ENCODE measurements at regions not wholly inside any gene's neighbourhood (a gene's known extent, or its start where the extent isn't known, plus 50 kb on each side); places are given as distances from the start of the nearest gene placed in this dataset.

DNA sequence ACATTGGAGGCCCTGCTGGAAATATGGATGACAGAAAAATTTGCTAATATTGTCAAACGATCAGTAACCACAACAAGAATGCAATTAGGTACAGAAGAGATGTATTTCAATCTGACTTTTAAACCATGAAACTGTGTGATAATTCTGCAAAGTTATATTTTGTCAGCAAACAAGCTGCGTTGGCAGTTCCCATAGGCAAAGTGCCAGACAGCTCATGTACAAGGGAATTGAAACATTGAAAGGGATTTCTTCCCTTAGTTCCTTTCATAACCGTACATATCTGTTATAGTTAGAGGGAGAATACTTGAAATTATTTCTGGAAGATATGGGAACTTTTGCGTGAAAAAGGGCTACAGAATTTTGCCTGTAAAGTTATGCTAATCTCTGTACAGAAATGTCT, 419.4 kb upstream of the PTGER4 start:
- FAIRE-seq (no peak), DNase-seq (ENCODE audit: insufficient read length, low spot score) (no peak)
- TF ChIP-seq, protein P1, sequence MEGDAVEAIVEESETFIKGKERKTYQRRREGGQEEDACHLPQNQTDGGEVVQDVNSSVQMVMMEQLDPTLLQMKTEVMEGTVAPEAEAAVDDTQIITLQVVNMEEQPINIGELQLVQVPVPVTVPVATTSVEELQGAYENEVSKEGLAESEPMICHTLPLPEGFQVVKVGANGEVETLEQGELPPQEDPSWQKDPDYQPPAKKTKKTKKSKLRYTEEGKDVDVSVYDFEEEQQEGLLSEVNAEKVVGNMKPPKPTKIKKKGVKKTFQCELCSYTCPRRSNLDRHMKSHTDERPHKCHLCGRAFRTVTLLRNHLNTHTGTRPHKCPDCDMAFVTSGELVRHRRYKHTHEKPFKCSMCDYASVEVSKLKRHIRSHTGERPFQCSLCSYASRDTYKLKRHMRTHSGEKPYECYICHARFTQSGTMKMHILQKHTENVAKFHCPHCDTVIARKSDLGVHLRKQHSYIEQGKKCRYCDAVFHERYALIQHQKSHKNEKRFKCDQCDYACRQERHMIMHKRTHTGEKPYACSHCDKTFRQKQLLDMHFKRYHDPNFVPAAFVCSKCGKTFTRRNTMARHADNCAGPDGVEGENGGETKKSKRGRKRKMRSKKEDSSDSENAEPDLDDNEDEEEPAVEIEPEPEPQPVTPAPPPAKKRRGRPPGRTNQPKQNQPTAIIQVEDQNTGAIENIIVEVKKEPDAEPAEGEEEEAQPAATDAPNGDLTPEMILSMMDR (IDR thresholded peaks at IDR 0.05; ENCODE audit: insufficient read depth, missing control alignments): no peak

DNA sequence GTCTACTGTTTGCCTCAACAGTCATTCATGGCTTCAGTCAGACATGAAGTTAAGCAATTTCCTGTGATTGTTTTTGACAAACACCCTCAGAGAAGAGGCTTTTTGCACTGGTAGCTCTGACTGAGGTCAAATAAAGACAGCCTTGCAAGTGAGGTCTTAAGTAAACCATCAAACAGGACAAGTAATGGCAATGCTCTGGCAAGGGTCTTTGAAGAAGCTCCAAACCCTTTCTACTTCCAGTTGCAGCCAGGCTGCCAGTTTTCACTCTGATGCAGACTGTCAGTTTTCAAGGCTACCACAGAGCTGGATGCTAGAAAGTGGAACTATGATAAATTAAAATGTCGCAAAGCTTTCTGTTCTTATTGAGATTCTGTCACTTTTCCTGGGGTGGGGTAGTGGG, 421.5 kb upstream of the PTGER4 start:
- FAIRE-seq (no peak), DNase-seq (ENCODE audit: insufficient read length, low spot score) (no peak)
- TF ChIP-seq, protein P1 (IDR thresholded peaks at IDR 0.05; ENCODE audit: insufficient read depth, missing control alignments): no peak

DNA sequence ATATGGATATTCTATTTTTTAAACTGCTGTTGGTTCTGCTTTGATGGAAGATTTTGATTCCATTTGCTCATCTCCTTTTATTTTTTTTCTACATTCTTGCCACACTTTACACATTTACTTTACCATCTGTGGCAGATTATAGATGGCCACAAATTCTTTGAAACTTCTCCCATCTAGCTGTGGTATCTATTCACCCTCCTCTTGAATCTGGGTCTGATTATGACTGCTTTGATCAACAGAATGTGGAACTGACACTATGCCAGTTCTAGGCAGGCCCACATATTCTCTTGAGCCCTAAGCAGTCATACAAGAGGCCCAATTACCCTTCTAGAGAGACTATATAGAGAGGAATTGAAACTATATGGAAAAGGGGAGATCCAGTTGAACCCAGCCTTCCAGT, 439.0 kb upstream of the PTGER4 start:
- DNase-seq (ENCODE audit: insufficient read length, low spot score) (no peak), FAIRE-seq (no peak)
- TF ChIP-seq, protein P1 (IDR thresholded peaks at IDR 0.05; ENCODE audit: insufficient read depth, missing control alignments): no peak

DNA sequence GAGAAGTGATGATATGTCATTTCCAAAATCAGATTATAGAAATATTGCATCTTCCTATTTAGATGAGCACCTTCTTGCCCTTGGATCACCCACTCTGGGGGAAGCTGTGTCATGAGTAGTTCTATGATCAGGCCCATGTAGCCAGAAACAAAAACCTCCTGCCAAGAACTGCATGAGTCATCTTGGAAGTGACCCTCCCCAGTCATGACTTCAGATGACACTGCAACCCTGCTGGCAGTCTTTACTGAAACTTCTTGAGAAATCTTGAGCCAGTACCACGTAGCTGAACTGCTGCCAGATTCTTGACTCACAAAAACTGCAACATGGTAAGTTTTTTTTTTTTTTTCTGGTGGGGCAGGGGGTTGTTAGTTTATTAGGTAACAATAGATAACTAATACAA, 439.6 kb upstream of the PTGER4 start:
- no peak for DNase-seq (ENCODE audit: insufficient read length, low spot score)
- no peak for FAIRE-seq
- TF ChIP-seq, protein P1 (IDR thresholded peaks at IDR 0.05; ENCODE audit: insufficient read depth, missing control alignments): no peak

DNA sequence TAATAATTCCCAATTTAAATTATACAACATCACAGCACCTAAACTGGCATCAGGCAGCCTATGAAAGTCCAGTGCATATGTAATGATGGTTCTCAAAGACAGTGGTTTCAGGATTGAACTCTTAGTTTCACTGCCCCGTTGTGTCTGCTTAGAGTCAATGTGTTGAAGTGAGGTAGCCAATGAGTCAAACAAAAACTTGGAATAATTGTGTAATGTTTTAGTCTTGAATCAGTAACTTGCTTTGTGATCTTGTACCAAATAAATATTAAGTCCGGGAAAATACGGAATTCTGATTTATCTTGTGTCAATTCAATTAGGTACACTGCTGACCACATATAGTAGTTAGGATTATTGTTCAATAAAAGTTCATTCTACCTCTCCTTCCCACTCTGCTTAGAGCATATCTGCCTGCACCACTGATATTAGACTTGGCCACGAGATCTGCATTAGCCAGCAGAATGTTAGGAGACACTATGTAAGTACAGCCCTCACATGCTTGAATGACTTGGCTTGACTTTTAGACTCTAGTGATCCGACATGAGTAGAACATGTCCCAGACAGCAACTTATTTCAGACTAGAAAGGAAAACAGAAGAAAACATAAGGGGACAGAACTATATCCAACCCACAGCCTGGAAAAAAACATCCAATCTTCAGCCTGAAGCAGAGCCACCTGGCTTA, 441.5 kb upstream of the PTGER4 start:
- TF ChIP-seq, protein P1 (IDR thresholded peaks at IDR 0.05; ENCODE audit: insufficient read depth, missing control alignments): no peak
- DNase-seq (ENCODE audit: insufficient read length, low spot score): no peak
- FAIRE-seq: no peak

DNA sequence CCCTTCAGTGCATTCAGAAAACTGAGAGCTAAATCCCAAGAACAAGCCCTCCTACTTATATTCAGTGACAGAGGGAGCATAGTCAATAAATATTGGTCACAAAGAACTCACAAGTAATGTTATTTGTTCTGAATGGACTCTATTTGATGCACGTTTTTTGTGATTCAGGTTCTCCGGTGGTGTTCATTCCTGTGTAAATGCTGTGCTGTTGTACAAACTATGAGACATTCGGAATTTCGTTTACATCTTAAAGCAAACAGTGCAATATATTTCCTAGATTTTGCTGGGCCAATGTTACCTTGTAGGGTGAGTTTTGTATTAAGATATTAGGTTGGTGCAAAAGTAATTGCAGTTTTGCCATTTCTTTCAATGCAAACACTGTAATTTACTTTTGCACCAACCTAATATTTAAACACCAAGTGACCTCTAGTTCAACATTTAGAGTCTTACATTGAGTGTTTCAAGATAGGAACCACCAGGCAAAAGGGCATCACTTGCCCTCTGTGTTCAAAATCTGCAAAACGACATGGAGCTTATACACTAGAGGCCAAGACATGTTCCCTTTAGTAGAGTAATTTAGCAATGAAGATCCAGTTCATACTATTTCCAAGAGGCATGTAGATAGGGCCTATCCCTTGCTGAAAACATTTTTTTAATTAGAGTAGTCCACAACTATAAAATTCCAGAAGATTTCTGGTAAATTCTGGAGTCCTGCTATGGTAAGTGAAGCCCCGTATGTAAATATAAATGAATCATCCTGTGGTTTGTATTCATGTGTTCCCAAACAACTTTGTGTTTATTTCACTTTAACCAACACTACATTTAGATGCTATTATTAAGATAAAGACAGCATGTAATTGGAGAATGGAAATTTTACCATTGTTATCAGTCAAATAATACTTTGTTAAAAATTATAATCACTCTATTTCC, 444.0 kb upstream of the PTGER4 start:
- TF ChIP-seq, protein P1 (IDR thresholded peaks at IDR 0.05; ENCODE audit: insufficient read depth, missing control alignments): no peak
- DNase-seq (ENCODE audit: insufficient read length, low spot score) (no peak), FAIRE-seq (no peak)

DNA sequence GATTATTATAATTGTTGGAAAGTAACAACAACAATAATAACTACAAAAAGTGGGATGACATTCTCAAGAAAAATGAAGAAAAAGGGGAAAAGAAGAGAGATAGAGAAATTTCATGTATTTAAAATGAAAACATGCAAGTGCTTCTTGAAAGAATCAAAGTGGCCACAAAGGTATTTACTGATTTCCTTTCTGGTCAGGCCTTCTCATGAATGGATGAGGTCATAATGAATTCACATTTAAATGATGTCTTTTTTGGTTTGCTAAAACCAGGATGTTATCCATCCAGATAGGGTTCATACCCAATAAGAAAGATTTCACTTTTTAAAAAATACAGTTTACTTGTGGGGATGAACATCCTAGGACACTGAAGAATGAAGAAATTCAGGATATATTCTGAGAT, 446.4 kb upstream of the PTGER4 start:
- FAIRE-seq (no peak), DNase-seq (ENCODE audit: insufficient read length, low spot score) (no peak)
- TF ChIP-seq, protein P1 (IDR thresholded peaks at IDR 0.05; ENCODE audit: insufficient read depth, missing control alignments): no peak
